Neutrophil (primary cell): ENCODE measurements at regions not wholly inside any gene's neighbourhood (a gene's known extent, or its start where the extent isn't known, plus 50 kb on each side); places are given as distances from the start of the nearest gene placed in this dataset.

ENCODE experiments used
- H3K27ac ChIP-seq: fragments of 200-600 bp; sonication (generic); 2 replicates; pipeline ENCODE4 v1.5.1; 2016; ENCODE audit warnings: mild to moderate bottlenecking, moderate library complexity
- H3K27me3 ChIP-seq: fragments of 200-600 bp; sonication (generic); 2 replicates; pipeline ENCODE4 v1.6.0; 2016; ENCODE audit warnings: mild to moderate bottlenecking
- H3K36me3 ChIP-seq: fragments of 200-600 bp; sonication (generic); 2 replicates; pipeline ENCODE4 v1.5.1; 2017
- H3K4me1 ChIP-seq, 2 experiments: fragments of 200-600 bp in 1 of 2; sonication (generic) in 1 of 2; 1 replicate in 1 of 2; 2 replicates in 1 of 2; pipeline versions ENCODE4 v1.5.1 to v1.6.1; 2013 to 2016; ENCODE audit warnings: low read depth in 1 of 2, low read length in 1 of 2, mild to moderate bottlenecking in 1 of 2, moderate library complexity in 1 of 2; ENCODE audit not compliant: control insufficient read depth in 1 of 2, insufficient read depth in 1 of 2
- H3K4me3 ChIP-seq, 2 experiments: fragments of 200-600 bp in 1 of 2; sonication (generic) in 1 of 2; 1 replicate in 1 of 2; 2 replicates in 1 of 2; pipeline ENCODE4 v1.5.1; 2013 to 2016; ENCODE audit warnings: low read depth in 1 of 2, low read length in 1 of 2, mild to moderate bottlenecking in 1 of 2, moderate library complexity in 1 of 2
- H3K9me3 ChIP-seq: fragments of 200-600 bp; sonication (generic); 2 replicates; pipeline ENCODE4 v1.5.1; 2016
- CTCF ChIP-seq: fragments of 200-600 bp; sonication (generic); IDR thresholded peaks from 2 replicates; pipeline ENCODE4 v1.5.1; 2016; ENCODE audit warnings: antibody characterized with exemption

GRCh38 chr9:73866451-73866850 is 630.7 kb upstream of the RORB start:
- Histone ChIP-seq H3K36me3 (no peaks in the 10 kb centered on the region), H3K9me3 (no peaks in the 10 kb centered on the region), H3K4me1 (no peaks in the 10 kb centered on the region), H3K27me3 (no peaks in the 10 kb centered on the region), H3K27ac (no peak overlapping the region), H3K4me3 (no peak overlapping the region)
- no peak for TF ChIP-seq CTCF

- Histone ChIP-seq H3K27ac (no peak overlapping the region), H3K4me3 (no peak overlapping the region), H3K4me1 (no peaks in the 10 kb centered on the region), H3K27me3 (no peaks in the 10 kb centered on the region), H3K36me3 (no peaks in the 10 kb centered on the region), H3K9me3 (no peaks in the 10 kb centered on the region)
- TF ChIP-seq CTCF = no peak
These were observed 627.9 kb upstream of the RORB start for GRCh38 chr9:73869264-73869663.

- Histone ChIP-seq H3K4me3 (no peak overlapping the region), H3K4me1 (no peaks in the 10 kb centered on the region), H3K27me3 (no peaks in the 10 kb centered on the region), H3K9me3 (no peaks in the 10 kb centered on the region), H3K36me3 (no peaks in the 10 kb centered on the region), H3K27ac (no peak overlapping the region)
- no peak for TF ChIP-seq CTCF
These were observed 625.5 kb upstream of the RORB start for GRCh38 chr9:73871636-73872035.

- TF ChIP-seq CTCF = no peak
- H3K27ac ChIP-seq = no peak overlapping the region
These were observed 624.4 kb upstream of the RORB start for GRCh38 chr9:73872701-73873100.

GRCh38 chr9:73880101-73880500 is 617.0 kb upstream of the RORB start:
- Histone ChIP-seq H3K9me3 (no peaks in the 10 kb centered on the region), H3K27me3 (no peaks in the 10 kb centered on the region), H3K4me3 (no peak overlapping the region), H3K27ac (no peak overlapping the region), H3K36me3 (no peaks in the 10 kb centered on the region), H3K4me1 (no peaks in the 10 kb centered on the region)
- no peak for TF ChIP-seq CTCF

More at GRCh38 chr9:73872701-73873100, 624.4 kb upstream of the RORB start:
- no peaks in the 10 kb centered on the region for H3K9me3 ChIP-seq
- H3K4me1 ChIP-seq = no peaks in the 10 kb centered on the region
- no peak overlapping the region for H3K4me3 ChIP-seq
- H3K27me3 ChIP-seq = no peaks in the 10 kb centered on the region
- no peaks in the 10 kb centered on the region for H3K36me3 ChIP-seq

GRCh38 chr9:73889023-73889422 is 608.1 kb upstream of the RORB start:
- H3K4me3 ChIP-seq = no peak overlapping the region
- no peaks in the 10 kb centered on the region for H3K4me1 ChIP-seq
- no peaks in the 10 kb centered on the region for H3K36me3 ChIP-seq
- TF ChIP-seq CTCF = no peak
- no peaks in the 10 kb centered on the region for H3K9me3 ChIP-seq
- no peaks in the 10 kb centered on the region for H3K27me3 ChIP-seq
- H3K27ac ChIP-seq = no peak overlapping the region
